Heart right ventricle (tissue), 16 donors: ENCODE measurements at regions not wholly inside any gene's neighbourhood (a gene's known extent, or its start where the extent isn't known, plus 50 kb on each side); places are given as distances from the start of the nearest gene placed in this dataset.

ENCODE experiments used
- ATAC-seq, 8 donors: fragments of 200-7000 bp; cut with Tn5 transposase; one replicate each; pipeline ENCODE4 v1.9.1; 2020; ENCODE audit warnings: mild to moderate bottlenecking in 8 of 8, moderate library complexity in 8 of 8, moderate number of reproducible peaks in 1 of 8
- DNase-seq, 2 donors: peaks; one replicate each; pipeline ENCODE4 v3.0.0-alpha.2; 2020
- H3K27ac ChIP-seq, 10 donors: fragments of 200-600 bp; sonication (generic) in 2 of 10; one replicate each; pipeline versions ENCODE4 v1.5.0 to v1.8.0; 2020 to 2022; ENCODE audit warnings: mild to moderate bottlenecking in 3 of 10
- H3K27me3 ChIP-seq, 7 donors: fragments of 200-600 bp; one replicate each; pipeline ENCODE4 v1.8.0; 2021 to 2022; ENCODE audit warnings: mild to moderate bottlenecking in 2 of 7
- H3K36me3 ChIP-seq, 9 donors: fragments of 200-600 bp; sonication (generic) in 1 of 9; one replicate each; pipeline versions ENCODE4 v1.5.0 to v1.8.0; 2020 to 2022; ENCODE audit warnings: mild to moderate bottlenecking in 2 of 9
- H3K4me1 ChIP-seq, 9 donors: fragments of 200-600 bp; sonication (generic) in 1 of 9; one replicate each; pipeline versions ENCODE4 v1.5.0 to v1.8.0; 2020 to 2022; ENCODE audit warnings: mild to moderate bottlenecking in 4 of 9
- H3K4me3 ChIP-seq, 10 donors: fragments of 200-600 bp; sonication (generic) in 2 of 10; one replicate each; pipeline versions ENCODE4 v1.5.0 to v1.8.0; 2020 to 2022; ENCODE audit warnings: mild to moderate bottlenecking in 7 of 10, moderate library complexity in 2 of 10
- H3K9me3 ChIP-seq, 11 donors: fragments of 200-600 bp in 10 of 11; sonication (generic) in 2 of 11; one replicate each; pipeline versions ENCODE4 v1.5.0 to v1.8.0; 2013 to 2022; ENCODE audit warnings: mild to moderate bottlenecking in 2 of 11, control low read depth in 1 of 11, moderate library complexity in 1 of 11
- CTCF ChIP-seq, 9 donors: fragments of 200-600 bp; sonication (generic) in 2 of 9; IDR thresholded peaks; one replicate each; pipeline versions ENCODE4 v1.5.0 to v1.8.0; 2021 to 2022; ENCODE audit warnings: antibody characterized with exemption in 9 of 9, mild to moderate bottlenecking in 5 of 9, moderate library complexity in 1 of 9
- WGBS, 2 donors: extraction: QIAGEN DNeasy Blood & Tissue Kit; methylation state at CpG; one replicate each; pipeline ENCODE4 v1.1.7; 2013; ENCODE audit warnings: inconsistent platforms in 1 of 2; 5-methylcytosine and 5-hydroxymethylcytosine counted together
- intact Hi-C, 10 donors: fragments of 100-400 bp; cut with DNase I; formaldehyde crosslinking; loops; one replicate each; pipeline versions ENCODE4 v1.11.1 to v1.14.2; 2022
- donor health status: Arrhythmogenic right ventricular cardiomyopathy.
- donor health status: ischemic (EF 13 %, LVEDD 7.1; RV severe dilation, severe dysfunction).
- donor health status: healthy with polysubstance abuse.
- donor health status: DM: no; HTN: yes; CAD: no.
- donor health status: DM: no; HTN: no; CAD: no.
- donor health status: ischemic (EF 25% LVEDD 6.9; RV normal size, moderate dysfunction).
- donor health status: ischemic (EF 25% LVEDD 5.7; RV mildly dilated, moderate dysfunction).
- donor health status: healthy.
- donor health status: DM: yes; HTN: yes; CAD: no.
- donor health status: Ischemic cardiomyopathy.
- donor health status: ischemic (EF 35%, LVEDD 5.7; RV mildly dilated, moderate dysfunction).
- donor health status: nonischemic (EF 11% LVEDD 7.7; RV severe dilation, severe dysfunction).
- donor health status: DM: yes; HTN: yes; CAD: no.
- donor health status: PGD.
- donor health status: ischemic (EF 29% LVEDD 5.4; RV normal size, mild dysfunction).
- donor health status: nonischemic (EF 23%, LVEDD 6.1; RV moderate dilation, normal function).

GRCh38 chr10:81034383-81034782 is 496.7 kb downstream of the SH2D4B start:
- Histone ChIP-seq H3K27me3 (no peaks in the 10 kb centered on the region), H3K9me3 (peaks cover 0 to 17% (median 0%) of the 10 kb centered on the region in 11 donors), H3K27ac (no peak overlapping the region), H3K4me1 (no peaks in the 10 kb centered on the region), H3K36me3 (no peaks in the 10 kb centered on the region), H3K4me3 (no peak overlapping the region)
- DNase-seq (no peak), ATAC-seq (no peak)
- intact Hi-C loops, result no loop called here
- WGBS, 2 donors, result 61% methylated on average over 4 of the region's 4 CpGs
- TF ChIP-seq CTCF (IDR thresholded peaks at IDR 0.05), result no peak

GRCh38 chr10:81036257-81036656 is 498.6 kb downstream of the SH2D4B start:
- Histone ChIP-seq H3K27me3 (no peaks in the 10 kb centered on the region), H3K36me3 (no peaks in the 10 kb centered on the region), H3K4me1 (no peaks in the 10 kb centered on the region), H3K4me3 (no peak overlapping the region), H3K9me3 (peaks cover 0 to 17% (median 0%) of the 10 kb centered on the region in 11 donors), H3K27ac (no peak overlapping the region)
- 64 to 72% methylated on average over 3 of the region's 3 CpGs for WGBS, 2 donors
- DNase-seq (no peak), ATAC-seq (no peak)
- intact Hi-C loops, result no loop called here
- no peak for TF ChIP-seq CTCF (IDR thresholded peaks at IDR 0.05)

- ATAC-seq (no peak), DNase-seq (no peak)
- 76% methylated on average over 6 of the region's 6 CpGs for WGBS, 2 donors
- H3K27me3 ChIP-seq, result no peaks in the 10 kb centered on the region
- no peak for TF ChIP-seq CTCF (IDR thresholded peaks at IDR 0.05)
- H3K4me1 ChIP-seq, result no peaks in the 10 kb centered on the region
- no peaks in the 10 kb centered on the region for H3K36me3 ChIP-seq
- intact Hi-C loops, result no loop called here
- H3K4me3 ChIP-seq, result no peak overlapping the region
- peaks cover 0 to 14% (median 0%) of the 10 kb centered on the region in 11 donors for H3K9me3 ChIP-seq
- H3K27ac ChIP-seq, result no peak overlapping the region
These were observed 502.3 kb downstream of the SH2D4B start for GRCh38 chr10:81040031-81040430.

- DNase-seq (no peak), ATAC-seq (no peak)
- Histone ChIP-seq H3K4me1 (no peaks in the 10 kb centered on the region), H3K9me3 (peaks cover 0 to 15% (median 0%) of the 10 kb centered on the region in 11 donors), H3K4me3 (no peak overlapping the region), H3K27ac (no peak overlapping the region), H3K27me3 (no peaks in the 10 kb centered on the region), H3K36me3 (no peaks in the 10 kb centered on the region)
- intact Hi-C loops, result no loop called here
- no peak for TF ChIP-seq CTCF (IDR thresholded peaks at IDR 0.05)
- WGBS, 2 donors, result 67 to 71% methylated on average over 2 of the region's 2 CpGs
These were observed 503.2 kb downstream of the SH2D4B start for GRCh38 chr10:81040940-81041339.
